ENCODE measurements at regions not wholly inside any gene's neighbourhood (a gene's known extent, or its start where the extent isn't known, plus 50 kb on each side); places are given as distances from the start of the nearest gene placed in this dataset.

DNA sequence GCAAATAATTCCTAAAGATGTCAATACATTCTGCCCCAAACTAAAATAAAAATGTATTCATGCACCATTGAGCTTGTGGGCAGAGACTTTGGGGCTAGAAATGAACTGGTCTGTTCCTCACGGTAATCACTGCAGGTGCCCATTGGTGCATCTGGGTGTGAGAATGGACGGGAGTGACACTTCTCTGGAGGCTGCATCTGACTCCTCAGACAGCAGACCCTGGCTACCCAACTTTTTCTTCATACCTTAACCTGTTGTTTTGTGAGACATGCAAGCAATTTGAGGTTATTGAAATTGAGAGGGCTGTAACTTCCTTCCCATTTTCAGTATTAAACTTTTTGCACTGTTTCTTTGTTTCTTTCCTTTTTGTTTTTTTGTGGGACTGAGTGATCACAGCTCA lies 333.4 kb downstream of the ICE1 start:
- Histone ChIP-seq H3K79me2 (ENCODE audit: control insufficient read depth, low read length) (no peaks in the 10 kb centered on the region), H3K4me3 (ENCODE audit: low read length) (peak overlapping the region; percentile 35), H3K4me2 (ENCODE audit: low read length) (peak overlapping the region; percentile 54), H3K9me2 (replicated peaks; ENCODE audit: control insufficient read depth, low read length) (no peaks in the 10 kb centered on the region), H3F3A (ENCODE audit: control insufficient read depth, insufficient read depth) (peaks cover 2% of the 10 kb centered on the region; the same call in 1 of the 2 replicates), H3K9me3 (ENCODE audit: control insufficient read depth, insufficient read depth, low read length) (no peaks in the 10 kb centered on the region), H4K20me1 (ENCODE audit: control insufficient read depth, insufficient read depth, low read depth, low read length) (no peaks in the 10 kb centered on the region), H3K4me1 (ENCODE audit: control insufficient read depth, low read length) (peaks cover 63% of the 10 kb centered on the region), H3K27me3 (ENCODE audit: control insufficient read depth, low read length) (no peaks in the 10 kb centered on the region), H3K27ac (ENCODE audit: low read depth, low read length) (peak overlapping the region; percentile 64), H3K36me3 (ENCODE audit: control insufficient read depth, low read length) (no peaks in the 10 kb centered on the region)
- TF ChIP-seq, protein P1, sequence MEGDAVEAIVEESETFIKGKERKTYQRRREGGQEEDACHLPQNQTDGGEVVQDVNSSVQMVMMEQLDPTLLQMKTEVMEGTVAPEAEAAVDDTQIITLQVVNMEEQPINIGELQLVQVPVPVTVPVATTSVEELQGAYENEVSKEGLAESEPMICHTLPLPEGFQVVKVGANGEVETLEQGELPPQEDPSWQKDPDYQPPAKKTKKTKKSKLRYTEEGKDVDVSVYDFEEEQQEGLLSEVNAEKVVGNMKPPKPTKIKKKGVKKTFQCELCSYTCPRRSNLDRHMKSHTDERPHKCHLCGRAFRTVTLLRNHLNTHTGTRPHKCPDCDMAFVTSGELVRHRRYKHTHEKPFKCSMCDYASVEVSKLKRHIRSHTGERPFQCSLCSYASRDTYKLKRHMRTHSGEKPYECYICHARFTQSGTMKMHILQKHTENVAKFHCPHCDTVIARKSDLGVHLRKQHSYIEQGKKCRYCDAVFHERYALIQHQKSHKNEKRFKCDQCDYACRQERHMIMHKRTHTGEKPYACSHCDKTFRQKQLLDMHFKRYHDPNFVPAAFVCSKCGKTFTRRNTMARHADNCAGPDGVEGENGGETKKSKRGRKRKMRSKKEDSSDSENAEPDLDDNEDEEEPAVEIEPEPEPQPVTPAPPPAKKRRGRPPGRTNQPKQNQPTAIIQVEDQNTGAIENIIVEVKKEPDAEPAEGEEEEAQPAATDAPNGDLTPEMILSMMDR (IDR thresholded peaks at IDR 0.05; ENCODE audit: low read depth, low read length, poor library complexity, severe bottlenecking), result no peak
- no peak for TF ChIP-seq EZH2phosphoT487 (IDR thresholded peaks at IDR 0.05; ENCODE audit: borderline replicate concordance, low read length)

DNA sequence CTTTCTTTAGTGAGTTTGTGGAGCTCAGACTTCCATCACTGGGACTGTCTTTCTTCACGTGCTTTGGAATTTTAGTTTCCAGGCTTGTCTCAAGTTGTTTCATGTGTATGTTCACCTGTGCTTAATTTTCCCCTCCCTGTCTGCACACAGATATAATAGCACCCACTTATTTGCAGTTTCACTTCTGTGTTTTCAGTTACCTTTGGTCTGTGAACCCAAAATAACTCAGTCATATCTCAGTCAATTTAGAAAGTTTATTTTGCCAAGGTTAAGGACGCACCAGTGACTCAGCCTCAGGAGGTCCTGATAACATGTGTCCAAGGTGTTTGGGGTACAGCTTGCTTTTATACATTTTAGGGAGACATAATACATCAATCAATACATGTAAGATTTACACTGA lies 330.4 kb downstream of the ICE1 start:
- peak overlapping the region; percentile 64 for H3K27ac ChIP-seq (ENCODE audit: low read depth, low read length)
- H3K9me2 ChIP-seq (replicated peaks; ENCODE audit: control insufficient read depth, low read length), result no peaks in the 10 kb centered on the region
- H4K20me1 ChIP-seq (ENCODE audit: control insufficient read depth, insufficient read depth, low read depth, low read length), result no peaks in the 10 kb centered on the region
- peaks cover 2% of the 10 kb centered on the region; the same call in 1 of the 2 replicates for H3F3A ChIP-seq (ENCODE audit: control insufficient read depth, insufficient read depth)
- peaks cover 66% of the 10 kb centered on the region for H3K4me1 ChIP-seq (ENCODE audit: control insufficient read depth, low read length)
- no peaks in the 10 kb centered on the region for H3K79me2 ChIP-seq (ENCODE audit: control insufficient read depth, low read length)
- TF ChIP-seq, protein P1 (IDR thresholded peaks at IDR 0.05; ENCODE audit: low read depth, low read length, poor library complexity, severe bottlenecking), result no peak
- TF ChIP-seq EZH2phosphoT487 (IDR thresholded peaks at IDR 0.05; ENCODE audit: borderline replicate concordance, low read length), result no peak
- peak overlapping the region; percentile 58 for H3K4me2 ChIP-seq (ENCODE audit: low read length)
- H3K4me3 ChIP-seq (ENCODE audit: low read length), result peak overlapping the region; percentile 58
- H3K27me3 ChIP-seq (ENCODE audit: control insufficient read depth, low read length), result no peaks in the 10 kb centered on the region
- H3K36me3 ChIP-seq (ENCODE audit: control insufficient read depth, low read length), result no peaks in the 10 kb centered on the region
- H3K9me3 ChIP-seq (ENCODE audit: control insufficient read depth, insufficient read depth, low read length), result no peaks in the 10 kb centered on the region

DNA sequence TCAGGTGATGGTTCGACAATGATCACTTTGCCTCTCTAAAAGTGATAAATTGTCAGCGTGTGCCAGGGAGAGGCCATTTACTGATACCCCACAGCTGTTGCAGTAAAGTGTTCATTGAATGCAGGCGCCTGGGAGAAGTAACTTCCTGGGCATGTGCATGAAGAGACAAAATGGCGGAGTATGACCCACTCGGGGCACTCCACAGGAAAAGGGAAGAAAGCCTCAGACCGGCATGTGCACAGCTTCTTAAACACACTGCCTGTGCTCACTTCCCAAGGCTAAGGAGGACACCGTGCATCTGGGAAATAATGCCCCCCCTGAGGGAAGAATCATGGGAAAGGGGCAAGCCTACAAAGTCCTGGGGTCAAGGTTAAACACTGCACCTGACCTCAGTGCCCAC lies 329.5 kb downstream of the ICE1 start:
- no peaks in the 10 kb centered on the region for H3K9me3 ChIP-seq (ENCODE audit: control insufficient read depth, insufficient read depth, low read length)
- H3F3A ChIP-seq (ENCODE audit: control insufficient read depth, insufficient read depth), result peaks cover 2% of the 10 kb centered on the region; the same call in 1 of the 2 replicates
- no peaks in the 10 kb centered on the region for H3K27me3 ChIP-seq (ENCODE audit: control insufficient read depth, low read length)
- H4K20me1 ChIP-seq (ENCODE audit: control insufficient read depth, insufficient read depth, low read depth, low read length), result no peaks in the 10 kb centered on the region
- H3K9me2 ChIP-seq (replicated peaks; ENCODE audit: control insufficient read depth, low read length), result no peaks in the 10 kb centered on the region
- H3K79me2 ChIP-seq (ENCODE audit: control insufficient read depth, low read length), result no peaks in the 10 kb centered on the region
- H3K27ac ChIP-seq (ENCODE audit: low read depth, low read length), result peak overlapping the region; percentile 64
- H3K36me3 ChIP-seq (ENCODE audit: control insufficient read depth, low read length), result no peaks in the 10 kb centered on the region
- TF ChIP-seq, protein P1 (IDR thresholded peaks at IDR 0.05; ENCODE audit: low read depth, low read length, poor library complexity, severe bottlenecking), result no peak
- TF ChIP-seq EZH2phosphoT487 (IDR thresholded peaks at IDR 0.05; ENCODE audit: borderline replicate concordance, low read length), result no peak
- peak overlapping the region; percentile 58 for H3K4me2 ChIP-seq (ENCODE audit: low read length)
- H3K4me1 ChIP-seq (ENCODE audit: control insufficient read depth, low read length), result peaks cover 64% of the 10 kb centered on the region
- H3K4me3 ChIP-seq (ENCODE audit: low read length), result peak overlapping the region; percentile 58

All from DOHH2 (cell line).